Keratinocyte (primary cell): ENCODE measurements at regions not wholly inside any gene's neighbourhood (a gene's known extent, or its start where the extent isn't known, plus 50 kb on each side); places are given as distances from the start of the nearest gene placed in this dataset.

Experiments
- DNase-seq: peaks from one replicate; pipeline ENCODE4 v3.0.0-alpha.2; 2011; ENCODE audit warnings: low read depth, missing footprints, low spot score
- FAIRE-seq: peaks from 2 replicates; lab custom pipeline; 2011; peaks lifted over from hg19 to GRCh38; lab: Jason Lieb, UNC
- H2AFZ ChIP-seq: 2 replicates; pipeline ENCODE4 v1.6.0; 2012; ENCODE audit warnings: low read length, control low read depth, inconsistent platforms; ENCODE audit not compliant: control insufficient read depth
- H3K27ac ChIP-seq: 2 replicates; pipeline ENCODE4 v1.5.1; 2011; ENCODE audit warnings: low read length; ENCODE audit not compliant: control insufficient read depth, insufficient read depth
- H3K27me3 ChIP-seq: 3 replicates; pipeline ENCODE4 v1.6.0; 2011; ENCODE audit warnings: low read length; ENCODE audit not compliant: control insufficient read depth, insufficient read depth; ENCODE audit errors: extremely low read depth
- H3K36me3 ChIP-seq, 2 experiments: 2 replicates in 1 of 2; 3 replicates in 1 of 2; pipeline ENCODE4 v1.5.1; 2011; ENCODE audit warnings: low read length in 2 of 2, mild to moderate bottlenecking in 1 of 2; ENCODE audit not compliant: control insufficient read depth in 2 of 2, insufficient read depth in 2 of 2; ENCODE audit errors: extremely low read depth in 1 of 2
- H3K4me1 ChIP-seq: 3 replicates; pipeline ENCODE4 v1.5.1; 2011; ENCODE audit warnings: low read length; ENCODE audit not compliant: control insufficient read depth, insufficient read depth; ENCODE audit errors: extremely low read depth
- H3K4me2 ChIP-seq: 3 replicates; pipeline ENCODE4 v1.6.0; 2011; ENCODE audit warnings: low read depth, low read length; ENCODE audit not compliant: control insufficient read depth, insufficient read depth; ENCODE audit errors: extremely low read depth
- H3K4me3 ChIP-seq, 3 experiments: fragments of 200-600 bp in 1 of 3; sonication (generic) in 1 of 3; 2 replicates in 2 of 3; 3 replicates in 1 of 3; pipeline ENCODE4 v1.5.1; 2011 to 2016; ENCODE audit warnings: low read length in 3 of 3, mild to moderate bottlenecking in 3 of 3, control low read depth in 2 of 3, inconsistent platforms in 1 of 3, low read depth in 1 of 3, mixed read lengths in 1 of 3, mixed run types in 1 of 3, moderate library complexity in 1 of 3; ENCODE audit not compliant: control insufficient read depth in 2 of 3, insufficient read depth in 2 of 3; ENCODE audit errors: extremely low read depth in 1 of 3
- H3K79me2 ChIP-seq: 2 replicates; pipeline ENCODE4 v1.6.0; 2012; ENCODE audit warnings: low read length; ENCODE audit not compliant: control insufficient read depth, insufficient read depth
- H3K9ac ChIP-seq: 3 replicates; pipeline ENCODE4 v1.6.0; 2011; ENCODE audit warnings: low read length; ENCODE audit not compliant: control insufficient read depth, insufficient read depth; ENCODE audit errors: extremely low read depth
- H3K9me1 ChIP-seq: 3 replicates; pipeline ENCODE4 v1.6.0; 2011; ENCODE audit warnings: low read length; ENCODE audit not compliant: control insufficient read depth, insufficient read depth; ENCODE audit errors: extremely low read depth
- H3K9me3 ChIP-seq: 2 replicates; pipeline ENCODE4 v1.5.1; 2012; ENCODE audit warnings: low read depth, low read length; ENCODE audit not compliant: control insufficient read depth
- H4K20me1 ChIP-seq: 3 replicates; pipeline ENCODE4 v1.6.0; 2011; ENCODE audit warnings: low read length; ENCODE audit not compliant: control insufficient read depth, insufficient read depth; ENCODE audit errors: extremely low read depth
- EZH2 ChIP-seq: IDR thresholded peaks from one replicate; pipeline ENCODE4 v1.6.1; 2012; ENCODE audit warnings: inconsistent platforms, mild to moderate bottlenecking, low read length, moderate library complexity
- dilution Hi-C: fragments of 300-500 bp; cut with MboI; formaldehyde crosslinking; loops from one replicate; pipeline ENCODE4 v1.7.0; 2020; ENCODE audit warnings: low sequenced_read_pairs; ENCODE audit not compliant: extremely low pct_ligation_motif_present
- TF ChIP-seq, protein P1 (sequence below), 3 experiments: IDR thresholded peaks in 1 of 3; conservative IDR thresholded peaks in 1 of 3; optimal IDR thresholded peaks in 1 of 3; 2 replicates in 2 of 3; 3 replicates in 1 of 3; pipeline versions ENCODE3 to v1.5.1; 2011; ENCODE audit warnings: low read length in 3 of 3, mild to moderate bottlenecking in 3 of 3, moderate library complexity in 2 of 3, control low read depth in 1 of 3, inconsistent platforms in 1 of 3; ENCODE audit not compliant: insufficient read depth in 2 of 3; ENCODE audit errors: extremely low read depth in 1 of 3

DNA sequence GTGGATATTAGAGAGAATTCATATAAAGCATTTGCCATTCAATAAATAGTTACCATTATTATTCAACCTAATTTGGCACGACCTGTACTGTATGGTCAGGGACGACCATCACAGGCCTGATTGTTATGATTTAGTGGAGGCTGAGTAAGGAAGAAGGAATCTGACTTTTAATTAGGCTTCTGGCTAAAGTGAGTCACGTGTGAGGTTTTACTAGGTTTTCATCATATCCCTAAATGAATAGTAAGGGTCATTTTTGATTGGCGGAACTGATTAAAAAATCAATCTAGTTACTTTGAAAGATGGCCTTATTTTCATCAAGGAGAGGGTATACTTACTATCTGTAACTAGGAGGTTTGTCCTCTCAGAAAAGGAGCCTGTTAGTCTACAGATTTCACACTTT, 143.4 kb downstream of the ADCYAP1 start:
- no peak overlapping the region for H3K4me2 ChIP-seq
- DNase-seq, result no peak
- no peak for FAIRE-seq
- no peak overlapping the region for H3K27ac ChIP-seq
- no peaks in the 10 kb centered on the region for H3K27me3 ChIP-seq
- dilution Hi-C loops, result no loop called here
- H3K9me3 ChIP-seq, result no peaks in the 10 kb centered on the region
- H3K4me3 ChIP-seq, result no peak overlapping the region
- no peaks in the 10 kb centered on the region for H3K9me1 ChIP-seq
- H3K4me1 ChIP-seq, result no peaks in the 10 kb centered on the region
- H4K20me1 ChIP-seq, result no peaks in the 10 kb centered on the region
- no peaks in the 10 kb centered on the region for H3K79me2 ChIP-seq
- no peak overlapping the region for H3K9ac ChIP-seq
- no peak for TF ChIP-seq EZH2
- TF ChIP-seq, protein P1, sequence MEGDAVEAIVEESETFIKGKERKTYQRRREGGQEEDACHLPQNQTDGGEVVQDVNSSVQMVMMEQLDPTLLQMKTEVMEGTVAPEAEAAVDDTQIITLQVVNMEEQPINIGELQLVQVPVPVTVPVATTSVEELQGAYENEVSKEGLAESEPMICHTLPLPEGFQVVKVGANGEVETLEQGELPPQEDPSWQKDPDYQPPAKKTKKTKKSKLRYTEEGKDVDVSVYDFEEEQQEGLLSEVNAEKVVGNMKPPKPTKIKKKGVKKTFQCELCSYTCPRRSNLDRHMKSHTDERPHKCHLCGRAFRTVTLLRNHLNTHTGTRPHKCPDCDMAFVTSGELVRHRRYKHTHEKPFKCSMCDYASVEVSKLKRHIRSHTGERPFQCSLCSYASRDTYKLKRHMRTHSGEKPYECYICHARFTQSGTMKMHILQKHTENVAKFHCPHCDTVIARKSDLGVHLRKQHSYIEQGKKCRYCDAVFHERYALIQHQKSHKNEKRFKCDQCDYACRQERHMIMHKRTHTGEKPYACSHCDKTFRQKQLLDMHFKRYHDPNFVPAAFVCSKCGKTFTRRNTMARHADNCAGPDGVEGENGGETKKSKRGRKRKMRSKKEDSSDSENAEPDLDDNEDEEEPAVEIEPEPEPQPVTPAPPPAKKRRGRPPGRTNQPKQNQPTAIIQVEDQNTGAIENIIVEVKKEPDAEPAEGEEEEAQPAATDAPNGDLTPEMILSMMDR (optimal IDR thresholded peaks at IDR 0.05 in 1 of 3, IDR thresholded peaks at IDR 0.05 in 1 of 3, conservative IDR thresholded peaks at IDR 0.05 in 1 of 3; ENCODE audit: extremely low read depth in 1 of 3, insufficient read depth in 2 of 3, low read length in 3 of 3), result no peak
- no peak overlapping the region for H2AFZ ChIP-seq
- no peaks in the 10 kb centered on the region for H3K36me3 ChIP-seq

DNA sequence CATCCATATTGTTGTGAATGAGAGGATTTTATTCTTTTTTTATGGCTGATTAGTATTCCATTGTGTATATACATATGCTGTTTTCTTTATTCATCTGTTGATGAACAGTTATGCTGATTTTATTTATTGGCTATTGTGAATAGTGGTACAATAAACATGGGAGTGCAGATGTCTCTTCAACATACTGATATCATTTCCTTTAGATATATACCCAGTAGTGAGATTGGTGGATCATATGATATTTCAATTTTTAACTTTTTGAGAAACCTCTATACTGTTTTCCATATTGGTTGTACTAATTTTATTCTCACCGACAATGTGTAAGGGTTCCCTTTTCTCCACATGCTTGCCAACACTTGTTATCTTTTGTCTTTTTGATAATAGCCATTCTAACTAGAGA, 144.5 kb downstream of the ADCYAP1 start:
- DNase-seq (no peak), FAIRE-seq (no peak)
- dilution Hi-C loops, result no loop called here
- Histone ChIP-seq H3K27me3 (no peaks in the 10 kb centered on the region), H3K27ac (no peak overlapping the region), H3K36me3 (no peaks in the 10 kb centered on the region), H4K20me1 (no peaks in the 10 kb centered on the region), H3K4me3 (no peak overlapping the region), H3K9me1 (no peaks in the 10 kb centered on the region), H2AFZ (no peak overlapping the region), H3K9ac (no peak overlapping the region), H3K4me2 (no peak overlapping the region), H3K79me2 (no peaks in the 10 kb centered on the region), H3K9me3 (no peaks in the 10 kb centered on the region), H3K4me1 (no peaks in the 10 kb centered on the region)
- TF ChIP-seq, protein P1 (optimal IDR thresholded peaks at IDR 0.05 in 1 of 3, IDR thresholded peaks at IDR 0.05 in 1 of 3, conservative IDR thresholded peaks at IDR 0.05 in 1 of 3; ENCODE audit: extremely low read depth in 1 of 3, insufficient read depth in 2 of 3, low read length in 3 of 3), result no peak
- TF ChIP-seq EZH2, result no peak
